Activated naive CD8-positive, alpha-beta T cell treated with anti-CD3 and anti-CD28 coated beads, Interleukin-2, amount 50 U/mL, for 24 hours (primary cell): ENCODE measurements at regions not wholly inside any gene's neighbourhood (a gene's known extent, or its start where the extent isn't known, plus 50 kb on each side); places are given as distances from the start of the nearest gene placed in this dataset.
"Not testable (repeated sequence)": the region's sequence is repeated elsewhere in the genome, so short reads cannot be mapped to it uniquely, and the experiment has no call there.

Experiments used
- ATAC-seq: fragments of 150-1000 bp; cut with Tn5 transposase; one replicate; pipeline ENCODE4 v1.10.0; 2021
- DNase-seq: peaks from one replicate; pipeline ENCODE4 v3.0.0; 2021
- H3K27ac Mint-ChIP-seq: one replicate; pipeline ENCODE4 v1.8.0; 2021; ENCODE audit warnings: mild to moderate bottlenecking, mixed read lengths
- H3K27me3 Mint-ChIP-seq: one replicate; pipeline ENCODE4 v1.8.0; 2021; ENCODE audit warnings: mixed read lengths
- H3K36me3 Mint-ChIP-seq: one replicate; pipeline ENCODE4 v1.8.0; 2021; ENCODE audit warnings: low read depth, mixed read lengths
- H3K4me1 Mint-ChIP-seq: one replicate; pipeline ENCODE4 v1.8.0; 2021; ENCODE audit warnings: mixed read lengths
- H3K4me3 Mint-ChIP-seq: one replicate; pipeline ENCODE4 v1.8.0; 2021; ENCODE audit warnings: mild to moderate bottlenecking, moderate library complexity, mixed read lengths
- H3K9me3 Mint-ChIP-seq: one replicate; pipeline ENCODE4 v1.8.0; 2021; ENCODE audit warnings: mixed read lengths

DNA sequence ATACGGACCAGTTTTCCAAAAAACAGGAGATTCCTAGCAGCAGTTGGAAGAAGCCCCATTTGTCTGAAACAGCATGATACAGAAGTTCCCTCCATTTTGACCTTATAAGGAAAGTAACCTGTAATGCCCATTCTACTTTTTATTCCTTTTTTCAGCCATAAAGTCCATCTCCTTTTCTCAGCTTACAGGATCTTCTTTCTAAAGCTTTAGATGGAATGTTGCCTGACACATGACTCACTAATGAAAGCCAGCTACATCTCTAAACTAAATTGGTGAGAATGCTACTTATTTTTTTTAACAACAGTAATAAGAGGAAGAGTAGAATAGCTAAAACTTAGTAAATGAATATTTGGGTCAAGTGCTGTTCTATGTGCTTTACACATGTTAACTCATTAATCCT, 234.1 kb downstream of the CDH26 start:
- no peak overlapping the region for H3K4me3 Mint-ChIP-seq

DNA sequence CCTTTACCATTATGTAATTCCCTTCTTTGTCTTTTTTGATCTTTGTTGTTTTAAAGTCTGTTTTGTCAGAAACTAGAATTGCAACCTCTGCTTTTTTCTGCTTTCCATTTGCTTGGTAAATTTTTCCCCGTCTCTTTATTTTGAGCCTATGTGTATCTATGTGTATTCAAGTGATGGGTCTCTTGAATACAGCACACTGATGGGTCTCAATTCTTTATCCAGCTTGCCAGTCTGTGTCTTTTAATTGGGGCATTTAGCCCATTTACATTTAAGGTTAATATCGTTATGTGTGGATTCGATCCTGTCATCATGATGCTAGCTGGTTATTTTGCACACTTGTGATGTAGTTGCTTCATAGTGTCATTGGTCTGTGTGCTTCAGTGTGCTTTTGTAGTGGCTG, 240.9 kb downstream of the CDH26 start:
- H3K4me3 Mint-ChIP-seq, ATAC-seq, DNase-seq, H3K27ac Mint-ChIP-seq, H3K27me3 Mint-ChIP-seq, H3K4me1 Mint-ChIP-seq, H3K36me3 Mint-ChIP-seq, H3K9me3 Mint-ChIP-seq: not testable (repeated sequence)

More for the DNA sequence above, 234.1 kb downstream of the CDH26 start:
- DNase-seq (no peak), ATAC-seq (no peak)
- peaks cover 3% of the 10 kb centered on the region for H3K27me3 Mint-ChIP-seq
- H3K4me1 Mint-ChIP-seq = no peaks in the 10 kb centered on the region
- no peak overlapping the region for H3K27ac Mint-ChIP-seq
- no peaks in the 10 kb centered on the region for H3K36me3 Mint-ChIP-seq
- no peaks in the 10 kb centered on the region for H3K9me3 Mint-ChIP-seq

DNA sequence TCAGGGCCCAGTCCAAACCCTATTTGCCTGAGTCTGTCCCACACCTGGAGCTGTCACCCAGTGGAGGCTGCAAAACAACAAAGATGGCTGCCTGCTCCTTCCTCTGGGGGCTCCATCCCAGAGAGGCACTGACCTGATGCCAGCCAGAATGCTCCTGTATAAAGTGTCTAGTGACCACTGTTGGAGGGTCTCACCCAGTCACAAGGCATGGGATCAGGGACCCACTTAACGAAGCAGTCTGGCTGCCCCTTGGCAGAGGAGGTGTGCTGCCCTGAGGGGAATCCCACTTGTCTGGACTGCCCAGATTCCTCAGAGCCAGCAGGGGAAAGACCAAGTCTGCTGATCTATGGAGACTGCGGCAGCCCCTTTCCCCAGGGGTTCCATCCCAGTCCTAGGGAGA, 241.6 kb downstream of the CDH26 start:
- H3K9me3 Mint-ChIP-seq = peaks cover 4% of the 10 kb centered on the region
- no peak overlapping the region for H3K4me3 Mint-ChIP-seq
- peaks cover 5% of the 10 kb centered on the region for H3K36me3 Mint-ChIP-seq
- H3K27me3 Mint-ChIP-seq = peaks cover 4% of the 10 kb centered on the region
- no peaks in the 10 kb centered on the region for H3K4me1 Mint-ChIP-seq
- DNase-seq (no peak), ATAC-seq (no peak)
- no peak overlapping the region for H3K27ac Mint-ChIP-seq

DNA sequence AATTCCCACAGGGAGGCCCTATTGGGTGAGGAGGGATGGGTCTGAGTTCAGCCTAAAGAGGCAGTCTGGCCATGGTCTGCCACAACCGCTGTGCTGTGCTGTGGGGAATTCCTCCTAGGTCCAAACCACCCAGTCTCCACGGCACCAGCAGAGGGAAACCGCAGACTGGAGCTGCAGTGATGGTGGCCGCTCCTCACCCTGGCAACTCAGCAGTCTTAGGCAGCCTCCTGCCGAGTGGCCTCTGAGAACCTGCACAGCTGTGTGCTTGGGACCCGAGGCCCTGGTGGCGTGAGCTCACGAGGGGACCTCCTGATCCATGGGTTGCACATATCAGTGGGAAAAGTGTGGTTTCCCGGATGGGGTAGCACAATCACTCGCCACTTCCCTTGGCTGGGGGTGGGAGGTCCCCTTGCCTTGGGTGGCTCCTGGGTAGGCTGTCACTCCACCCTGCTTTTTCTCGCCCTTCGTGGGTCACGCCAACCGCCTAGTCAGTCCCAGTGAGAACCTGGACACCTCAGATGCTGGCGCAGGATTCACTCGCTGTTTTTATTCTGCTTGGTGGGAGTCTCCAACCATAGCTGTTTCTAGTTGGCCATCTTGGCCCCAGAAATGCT, 242.2 kb downstream of the CDH26 start:
- peaks cover 6% of the 10 kb centered on the region for H3K27me3 Mint-ChIP-seq
- H3K36me3 Mint-ChIP-seq = peaks cover 5% of the 10 kb centered on the region
- DNase-seq (no peak), ATAC-seq (no peak)
- H3K4me3 Mint-ChIP-seq = no peak overlapping the region
- H3K4me1 Mint-ChIP-seq = no peaks in the 10 kb centered on the region
- H3K9me3 Mint-ChIP-seq = peaks cover 4% of the 10 kb centered on the region
- H3K27ac Mint-ChIP-seq = no peak overlapping the region

DNA sequence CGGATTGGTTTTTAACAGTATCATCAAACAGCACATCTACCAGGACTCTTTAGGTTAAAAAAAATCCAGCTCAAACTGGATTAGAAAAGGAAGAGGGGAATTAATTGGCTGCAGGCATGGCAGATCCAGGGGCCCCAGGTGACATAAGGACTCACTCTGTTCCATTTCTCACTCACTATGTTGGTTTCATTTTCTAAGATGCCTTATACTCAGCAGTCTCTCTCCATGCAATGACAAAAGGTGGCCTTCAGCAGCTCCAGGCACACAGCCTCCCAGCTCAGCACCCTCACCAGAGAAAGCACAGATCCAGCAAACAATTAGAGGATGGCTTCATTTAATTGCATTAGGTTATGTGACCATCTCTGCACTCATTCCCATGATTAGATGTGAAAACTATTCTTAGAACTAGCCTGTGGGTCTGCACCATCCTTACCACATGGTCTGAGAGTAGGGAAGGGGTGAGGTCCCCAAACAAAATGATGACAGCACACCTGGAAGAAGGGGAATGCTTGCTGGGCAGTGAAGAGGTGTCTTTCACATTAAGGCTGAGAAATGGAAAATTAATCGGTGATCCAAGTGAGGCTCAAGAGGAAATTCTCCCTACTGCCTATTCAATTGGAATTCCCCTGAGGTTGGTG, 243.1 kb downstream of the CDH26 start:
- ATAC-seq (no peak), DNase-seq (no peak)
- Mint-ChIP-seq H3K27me3 (peaks cover 6% of the 10 kb centered on the region), H3K36me3 (peaks cover 5% of the 10 kb centered on the region), H3K4me3 (no peak overlapping the region), H3K27ac (no peak overlapping the region), H3K4me1 (no peaks in the 10 kb centered on the region), H3K9me3 (peaks cover 4% of the 10 kb centered on the region)

DNA sequence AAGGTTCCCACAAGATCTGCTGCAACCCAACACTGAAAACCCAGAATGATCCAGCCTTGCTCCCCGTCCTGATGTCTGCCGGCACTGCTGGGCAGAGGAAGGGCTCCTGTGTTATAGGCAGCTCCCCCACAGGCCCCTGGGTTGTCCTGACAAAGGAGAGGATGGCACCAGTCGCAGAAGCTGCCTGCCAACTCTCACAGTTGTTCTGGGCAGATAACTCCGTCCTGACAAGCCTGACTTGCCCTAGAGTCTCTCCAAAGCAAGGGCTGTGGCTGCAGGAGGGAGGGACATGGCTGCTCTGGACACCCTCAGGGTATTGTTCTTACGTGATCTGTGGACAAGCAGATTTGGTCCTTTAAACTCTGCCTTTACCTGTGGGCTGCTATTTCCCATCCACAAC, 243.8 kb downstream of the CDH26 start:
- no peak for ATAC-seq
- no peak overlapping the region for H3K4me3 Mint-ChIP-seq
- H3K27ac Mint-ChIP-seq = no peak overlapping the region
- DNase-seq = no peak
- peaks cover 6% of the 10 kb centered on the region for H3K27me3 Mint-ChIP-seq
- H3K4me1 Mint-ChIP-seq = no peaks in the 10 kb centered on the region
- H3K9me3 Mint-ChIP-seq = peaks cover 4% of the 10 kb centered on the region
- peaks cover 5% of the 10 kb centered on the region for H3K36me3 Mint-ChIP-seq

DNA sequence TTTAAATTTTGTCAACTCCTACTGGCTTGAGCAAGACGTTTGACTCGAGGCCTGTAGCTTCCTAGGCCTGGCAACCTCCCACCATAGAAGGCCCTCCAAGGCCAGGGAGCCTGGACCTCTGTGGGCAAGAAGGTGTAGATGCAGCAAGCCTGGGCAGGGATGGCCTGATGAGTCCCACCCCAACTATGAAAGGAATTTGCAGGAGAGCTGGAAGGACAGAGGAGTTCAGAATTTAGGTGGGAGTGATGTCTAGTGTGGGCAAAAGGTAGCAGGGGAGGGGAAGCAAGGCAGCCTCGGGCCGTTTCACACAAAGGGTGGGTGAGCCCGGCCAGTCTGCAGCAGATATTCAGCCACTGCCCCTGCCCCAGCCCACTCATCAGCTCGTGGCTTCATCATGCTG, 245.2 kb downstream of the CDH26 start:
- Mint-ChIP-seq H3K27ac (no peak overlapping the region), H3K4me3 (no peak overlapping the region)
- no peak for ATAC-seq

DNA sequence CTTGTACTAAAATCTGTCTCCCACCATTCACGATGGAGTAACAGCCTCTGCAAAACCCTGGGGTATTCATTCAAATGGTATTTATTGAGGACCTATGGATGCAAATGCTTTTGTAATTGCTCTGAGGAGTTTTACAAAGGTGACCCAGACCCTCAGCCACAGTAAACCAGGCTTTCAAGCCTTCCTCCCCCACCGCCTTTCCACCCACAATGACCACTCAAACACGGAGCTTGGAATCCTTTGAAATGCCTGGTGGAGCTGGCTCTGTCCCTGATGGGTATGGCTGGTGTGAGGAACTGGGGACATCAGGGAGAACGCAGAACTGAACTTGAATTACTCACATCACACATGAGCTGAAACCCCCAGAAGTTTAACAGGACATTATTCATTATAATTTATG, 246.4 kb downstream of the CDH26 start:
- Mint-ChIP-seq H3K27me3 (peaks cover 4% of the 10 kb centered on the region), H3K4me1 (no peaks in the 10 kb centered on the region), H3K27ac (no peak overlapping the region), H3K9me3 (no peaks in the 10 kb centered on the region), H3K36me3 (no peaks in the 10 kb centered on the region), H3K4me3 (no peak overlapping the region)
- ATAC-seq = no peak
- DNase-seq = no peak

More for the DNA sequence above, 245.2 kb downstream of the CDH26 start:
- Mint-ChIP-seq H3K27me3 (peaks cover 5% of the 10 kb centered on the region), H3K4me1 (no peaks in the 10 kb centered on the region), H3K9me3 (peaks cover under 1% of the 10 kb centered on the region), H3K36me3 (peaks cover 3% of the 10 kb centered on the region)
- no peak for DNase-seq

DNA sequence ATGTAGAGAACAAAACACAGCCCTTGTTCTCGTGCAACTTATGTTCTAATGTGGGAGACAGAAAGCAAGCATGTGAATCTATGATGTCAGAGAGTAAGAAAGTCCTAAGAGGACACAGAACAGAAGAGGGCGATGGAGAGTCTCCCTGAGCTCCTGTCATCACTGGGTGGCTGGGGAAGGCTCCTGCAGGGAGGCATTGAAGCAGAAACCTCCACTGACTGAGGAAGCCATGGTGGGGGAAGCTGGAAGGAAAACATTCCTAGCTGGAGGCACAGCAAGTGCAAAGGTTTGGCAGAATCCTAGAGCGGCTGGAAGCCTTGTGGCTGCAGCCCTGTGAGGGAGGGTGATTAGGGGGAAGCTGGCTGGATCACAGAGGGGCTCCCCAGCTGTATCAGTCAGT, 248.0 kb downstream of the CDH26 start:
- Mint-ChIP-seq H3K36me3 (no peaks in the 10 kb centered on the region), H3K9me3 (no peaks in the 10 kb centered on the region), H3K27me3 (peaks cover 7% of the 10 kb centered on the region), H3K27ac (no peak overlapping the region), H3K4me3 (no peak overlapping the region), H3K4me1 (peaks cover 4% of the 10 kb centered on the region)
- DNase-seq (no peak), ATAC-seq (no peak)

DNA sequence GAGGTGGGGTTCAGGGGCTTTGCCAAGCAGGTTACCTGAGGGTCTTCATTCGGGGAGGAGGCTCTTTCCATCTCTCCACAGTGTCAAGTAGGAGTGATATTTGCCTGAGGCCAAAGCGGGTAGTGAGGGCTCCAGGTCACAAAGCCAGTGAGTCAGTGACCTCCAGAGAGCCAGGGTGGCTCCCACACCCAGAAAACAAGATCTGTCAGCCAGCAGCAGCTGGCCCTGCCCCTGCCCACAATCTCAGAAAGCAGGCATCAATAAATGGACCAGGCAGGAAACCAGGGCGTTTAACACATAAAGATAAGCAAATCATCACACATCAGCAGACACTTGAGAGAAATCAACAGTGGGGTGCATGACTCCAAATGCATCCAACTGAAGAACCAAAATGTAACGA, 250.8 kb downstream of the CDH26 start:
- Mint-ChIP-seq H3K9me3 (no peaks in the 10 kb centered on the region), H3K4me1 (peaks cover 6% of the 10 kb centered on the region), H3K36me3 (no peaks in the 10 kb centered on the region), H3K27ac (no peak overlapping the region), H3K27me3 (peaks cover 7% of the 10 kb centered on the region), H3K4me3 (no peak overlapping the region)
- ATAC-seq (no peak), DNase-seq (no peak)

DNA sequence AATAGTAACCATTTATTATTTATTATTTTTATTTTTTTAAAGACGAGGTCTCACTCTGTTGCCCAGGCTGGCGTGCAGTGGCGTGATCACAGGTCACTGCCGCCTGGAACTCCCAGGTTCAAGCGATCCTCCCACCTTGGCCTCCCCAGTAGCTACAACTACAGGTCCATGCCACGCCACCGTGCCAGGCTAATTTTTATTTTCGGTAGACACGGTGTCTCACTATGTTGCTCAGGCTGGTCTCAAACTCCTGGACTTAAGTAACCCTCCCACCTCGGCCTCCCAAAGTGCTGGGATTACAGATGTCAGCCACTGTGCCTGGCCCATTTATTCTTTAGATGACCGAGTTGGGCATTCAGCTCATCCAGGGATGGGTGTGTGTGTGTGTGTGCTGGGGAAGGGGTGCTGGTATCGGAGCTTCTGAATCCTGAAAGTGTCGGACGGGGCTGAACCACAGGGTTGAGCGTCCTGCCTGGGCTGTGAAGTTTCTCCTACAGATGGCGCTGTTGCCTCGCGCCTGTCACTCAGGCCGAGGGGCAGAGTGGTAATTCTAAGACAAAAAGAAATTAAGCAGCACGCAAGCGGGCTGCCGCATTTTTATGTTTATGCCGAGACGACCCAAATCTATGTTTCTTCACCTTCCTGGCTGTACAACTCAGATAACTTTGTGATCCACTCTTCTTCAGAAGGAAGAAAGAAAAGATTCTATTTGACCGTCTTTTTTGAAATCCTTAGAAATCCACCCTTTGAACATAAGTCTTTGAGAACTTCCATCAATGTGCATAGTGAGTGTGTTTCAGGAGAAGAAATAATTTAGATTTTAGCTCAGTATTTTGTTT, 252.8 kb downstream of the CDH26 start:
- DNase-seq (peak; percentile 69), ATAC-seq (peak; percentile 65)
- peaks cover 6% of the 10 kb centered on the region for H3K4me1 Mint-ChIP-seq
- no peak overlapping the region for H3K4me3 Mint-ChIP-seq
- peaks cover 5% of the 10 kb centered on the region for H3K27me3 Mint-ChIP-seq
- no peaks in the 10 kb centered on the region for H3K36me3 Mint-ChIP-seq
- no peak overlapping the region for H3K27ac Mint-ChIP-seq
- H3K9me3 Mint-ChIP-seq = no peaks in the 10 kb centered on the region

DNA sequence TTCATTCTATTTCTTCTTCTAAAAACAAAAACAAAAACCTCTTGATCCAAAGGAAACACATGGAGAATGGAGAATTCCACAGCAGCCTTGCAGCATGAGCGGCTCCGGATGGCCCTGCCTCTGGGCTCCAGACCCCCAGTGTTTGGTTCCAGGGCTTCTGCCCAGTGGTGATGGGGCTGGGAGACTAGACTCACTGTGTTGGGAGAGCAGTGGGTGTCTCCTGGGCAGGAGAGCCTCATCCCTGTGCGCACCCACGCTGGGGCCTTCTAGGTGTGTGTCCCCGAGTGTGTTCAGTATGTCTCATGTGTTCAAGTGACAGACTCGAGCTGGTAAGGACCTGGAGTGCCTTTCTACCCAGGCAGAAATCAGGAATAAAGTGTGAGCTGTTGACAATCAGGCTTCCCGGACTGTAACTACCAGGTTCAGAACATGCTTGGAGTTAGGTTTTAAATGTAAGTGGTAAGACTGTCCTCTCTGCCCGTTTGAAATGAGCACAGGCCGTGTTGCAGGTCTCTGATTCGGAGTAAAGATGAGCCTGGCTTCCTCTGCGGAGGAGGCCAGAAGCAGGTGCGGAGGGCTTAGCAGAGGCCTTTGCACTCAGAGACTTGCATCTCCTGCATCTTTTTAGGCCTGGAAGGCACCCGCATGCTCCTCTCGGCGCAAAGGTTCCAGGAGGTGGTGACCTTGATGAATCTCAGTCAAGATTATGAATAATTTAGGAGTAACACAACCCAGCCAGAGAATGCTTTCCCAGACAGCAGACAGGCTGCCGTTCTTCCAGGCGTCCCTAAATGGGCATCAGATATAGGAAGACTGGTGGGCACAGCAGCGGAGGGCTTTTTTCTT, 253.6 kb downstream of the CDH26 start:
- peaks cover 5% of the 10 kb centered on the region for H3K27me3 Mint-ChIP-seq
- no peaks in the 10 kb centered on the region for H3K9me3 Mint-ChIP-seq
- H3K4me3 Mint-ChIP-seq = no peak overlapping the region
- H3K36me3 Mint-ChIP-seq = no peaks in the 10 kb centered on the region
- no peak overlapping the region for H3K27ac Mint-ChIP-seq
- ATAC-seq (no peak), DNase-seq (no peak)
- peaks cover 6% of the 10 kb centered on the region for H3K4me1 Mint-ChIP-seq

DNA sequence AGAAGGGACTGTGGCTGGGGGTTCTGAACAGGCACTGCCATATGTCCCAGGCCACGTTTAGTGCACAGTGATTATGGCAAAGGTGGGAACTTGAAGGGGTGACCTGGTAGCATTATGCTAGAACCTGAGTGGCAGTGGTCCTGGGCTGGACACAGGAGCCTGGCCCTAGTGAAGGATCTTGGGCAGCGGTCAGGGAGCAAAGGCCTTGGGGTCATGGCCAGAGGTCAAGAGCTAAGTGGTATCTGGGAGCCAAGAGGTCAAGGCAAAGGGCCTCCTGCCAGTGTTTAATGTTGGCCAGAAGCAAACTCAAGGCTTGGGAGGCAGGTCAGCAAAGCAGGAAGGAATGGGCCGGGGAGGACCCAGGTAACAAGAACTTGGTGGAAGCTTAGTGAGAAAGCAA, 254.5 kb downstream of the CDH26 start:
- Mint-ChIP-seq H3K4me3 (no peak overlapping the region), H3K36me3 (no peaks in the 10 kb centered on the region)

DNA sequence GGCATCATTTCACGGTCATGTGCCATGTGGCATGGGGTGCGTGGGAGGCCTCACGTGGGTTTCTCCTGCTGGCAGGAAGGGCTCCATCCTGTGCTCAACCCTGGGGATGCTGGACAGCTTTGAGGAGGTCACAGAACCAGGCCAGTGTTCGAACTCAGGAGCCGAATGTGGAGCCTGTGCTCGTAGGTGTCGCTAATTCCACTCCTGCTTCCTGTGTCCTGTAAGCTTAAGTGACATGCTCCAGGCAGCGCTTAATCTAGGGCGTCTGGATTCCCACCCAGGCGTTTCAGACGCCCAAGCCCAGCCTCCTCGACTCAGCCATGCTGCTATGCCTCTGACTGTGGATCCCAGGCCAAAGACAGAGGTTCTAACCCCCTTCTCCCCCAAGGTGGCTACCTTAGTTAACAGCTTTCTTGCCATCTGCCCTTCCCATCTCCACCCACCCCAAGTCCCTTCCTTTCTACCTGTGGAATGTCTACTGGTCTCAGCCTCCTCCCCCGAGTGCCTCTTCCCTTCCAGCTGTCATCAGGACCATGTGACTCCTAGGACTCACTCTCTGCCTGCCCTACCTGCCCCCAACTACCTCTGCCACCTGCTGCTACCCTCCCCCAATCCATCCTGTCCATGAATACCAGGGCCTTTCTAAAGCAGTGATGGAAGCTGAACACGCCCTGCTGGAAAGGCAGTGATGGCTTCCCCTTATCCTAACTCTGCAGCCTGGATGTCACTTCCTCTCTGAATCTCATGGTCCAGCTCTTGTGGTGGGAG, 255.1 kb downstream of the CDH26 start:
- H3K27ac Mint-ChIP-seq = no peak overlapping the region
- H3K4me1 Mint-ChIP-seq = peaks cover 6% of the 10 kb centered on the region
- peaks cover 5% of the 10 kb centered on the region for H3K27me3 Mint-ChIP-seq
- DNase-seq = no peak
- no peak for ATAC-seq
- no peak overlapping the region for H3K4me3 Mint-ChIP-seq
- no peaks in the 10 kb centered on the region for H3K9me3 Mint-ChIP-seq
- no peaks in the 10 kb centered on the region for H3K36me3 Mint-ChIP-seq

More for the DNA sequence above, 254.5 kb downstream of the CDH26 start:
- ATAC-seq (no peak), DNase-seq (no peak)
- H3K27ac Mint-ChIP-seq = no peak overlapping the region
- peaks cover 5% of the 10 kb centered on the region for H3K27me3 Mint-ChIP-seq
- no peaks in the 10 kb centered on the region for H3K9me3 Mint-ChIP-seq
- peaks cover 6% of the 10 kb centered on the region for H3K4me1 Mint-ChIP-seq
